ENCODE measurements at regions not wholly inside any gene's neighbourhood (a gene's known extent, or its start where the extent isn't known, plus 50 kb on each side); places are given as distances from the start of the nearest gene placed in this dataset.

GRCh38 chr14:27134200-27134599, 536.4 kb upstream of the NOVA1 start:
- no peak for TF ChIP-seq EZH2 (IDR thresholded peaks at IDR 0.05; ENCODE audit: borderline replicate concordance, insufficient read depth, low read depth, low read length, poor library complexity, severe bottlenecking)
- TF ChIP-seq, protein P1, sequence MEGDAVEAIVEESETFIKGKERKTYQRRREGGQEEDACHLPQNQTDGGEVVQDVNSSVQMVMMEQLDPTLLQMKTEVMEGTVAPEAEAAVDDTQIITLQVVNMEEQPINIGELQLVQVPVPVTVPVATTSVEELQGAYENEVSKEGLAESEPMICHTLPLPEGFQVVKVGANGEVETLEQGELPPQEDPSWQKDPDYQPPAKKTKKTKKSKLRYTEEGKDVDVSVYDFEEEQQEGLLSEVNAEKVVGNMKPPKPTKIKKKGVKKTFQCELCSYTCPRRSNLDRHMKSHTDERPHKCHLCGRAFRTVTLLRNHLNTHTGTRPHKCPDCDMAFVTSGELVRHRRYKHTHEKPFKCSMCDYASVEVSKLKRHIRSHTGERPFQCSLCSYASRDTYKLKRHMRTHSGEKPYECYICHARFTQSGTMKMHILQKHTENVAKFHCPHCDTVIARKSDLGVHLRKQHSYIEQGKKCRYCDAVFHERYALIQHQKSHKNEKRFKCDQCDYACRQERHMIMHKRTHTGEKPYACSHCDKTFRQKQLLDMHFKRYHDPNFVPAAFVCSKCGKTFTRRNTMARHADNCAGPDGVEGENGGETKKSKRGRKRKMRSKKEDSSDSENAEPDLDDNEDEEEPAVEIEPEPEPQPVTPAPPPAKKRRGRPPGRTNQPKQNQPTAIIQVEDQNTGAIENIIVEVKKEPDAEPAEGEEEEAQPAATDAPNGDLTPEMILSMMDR (IDR thresholded peaks at IDR 0.05): no peak
